ENCODE measurements at regions not wholly inside any gene's neighbourhood (a gene's known extent, or its start where the extent isn't known, plus 50 kb on each side); places are given as distances from the start of the nearest gene placed in this dataset.
"Not testable (repeated sequence)": the region's sequence is repeated elsewhere in the genome, so short reads cannot be mapped to it uniquely, and the experiment has no call there.

DNA sequence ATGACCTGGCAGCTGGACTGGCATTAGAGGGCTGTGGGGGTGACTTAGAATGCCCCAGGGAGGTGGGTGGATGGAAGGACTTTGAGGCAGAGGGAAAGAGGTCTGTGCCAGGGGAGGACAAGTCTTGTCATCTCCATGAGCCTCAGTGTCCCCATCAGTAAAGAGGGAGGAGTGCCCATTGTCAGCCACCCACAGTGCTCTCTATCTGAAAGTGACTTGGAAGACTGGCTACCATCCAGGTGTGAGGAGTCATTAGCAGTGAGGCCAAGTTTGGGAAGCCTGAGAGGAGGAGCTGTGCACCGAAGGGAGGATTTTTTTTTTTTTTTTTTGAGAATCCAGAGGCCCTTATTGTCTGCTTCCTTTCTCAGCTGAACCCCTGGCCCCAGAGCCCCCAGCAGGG lies 136.3 kb upstream of the AKAP13 start:
- TF ChIP-seq, protein P1, sequence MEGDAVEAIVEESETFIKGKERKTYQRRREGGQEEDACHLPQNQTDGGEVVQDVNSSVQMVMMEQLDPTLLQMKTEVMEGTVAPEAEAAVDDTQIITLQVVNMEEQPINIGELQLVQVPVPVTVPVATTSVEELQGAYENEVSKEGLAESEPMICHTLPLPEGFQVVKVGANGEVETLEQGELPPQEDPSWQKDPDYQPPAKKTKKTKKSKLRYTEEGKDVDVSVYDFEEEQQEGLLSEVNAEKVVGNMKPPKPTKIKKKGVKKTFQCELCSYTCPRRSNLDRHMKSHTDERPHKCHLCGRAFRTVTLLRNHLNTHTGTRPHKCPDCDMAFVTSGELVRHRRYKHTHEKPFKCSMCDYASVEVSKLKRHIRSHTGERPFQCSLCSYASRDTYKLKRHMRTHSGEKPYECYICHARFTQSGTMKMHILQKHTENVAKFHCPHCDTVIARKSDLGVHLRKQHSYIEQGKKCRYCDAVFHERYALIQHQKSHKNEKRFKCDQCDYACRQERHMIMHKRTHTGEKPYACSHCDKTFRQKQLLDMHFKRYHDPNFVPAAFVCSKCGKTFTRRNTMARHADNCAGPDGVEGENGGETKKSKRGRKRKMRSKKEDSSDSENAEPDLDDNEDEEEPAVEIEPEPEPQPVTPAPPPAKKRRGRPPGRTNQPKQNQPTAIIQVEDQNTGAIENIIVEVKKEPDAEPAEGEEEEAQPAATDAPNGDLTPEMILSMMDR (IDR thresholded peaks at IDR 0.05), result not testable (repeated sequence)
- TF ChIP-seq POLR2A (IDR thresholded peaks at IDR 0.05), result not testable (repeated sequence)

Data from tibial nerve (tissue), 3 donors.